Tongue (tissue), 1 donor: ENCODE measurements at regions not wholly inside any gene's neighbourhood (a gene's known extent, or its start where the extent isn't known, plus 50 kb on each side); places are given as distances from the start of the nearest gene placed in this dataset.

Experiments
- DNase-seq: peaks from one replicate; pipeline ENCODE4 v3.0.0-alpha.2; 2015

GRCh38 chr13:53204598-53204997, 176.0 kb downstream of the OLFM4 start:
- no peak for DNase-seq

GRCh38 chr13:53206455-53206854, 177.8 kb downstream of the OLFM4 start:
- DNase-seq: peak; percentile 8

DNA sequence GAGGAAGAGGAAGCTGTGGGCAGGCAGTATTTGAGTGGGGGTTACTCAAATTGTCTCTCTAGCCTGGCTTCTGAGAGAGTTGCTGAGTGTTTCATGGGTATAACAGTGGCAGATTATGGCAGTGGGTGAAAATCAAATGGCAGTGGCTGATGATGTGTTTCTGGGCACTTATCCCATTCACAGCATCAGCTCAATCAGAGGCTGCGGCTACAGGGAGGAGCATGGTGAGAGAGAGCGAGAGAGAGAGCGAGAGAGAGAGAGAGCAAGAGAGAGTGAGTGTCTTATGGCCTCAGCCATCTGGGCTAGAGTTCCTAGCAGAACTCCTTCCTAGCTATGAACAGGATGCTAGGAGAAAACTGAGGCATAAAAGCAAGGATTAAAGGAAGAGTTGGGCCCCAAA, 178.9 kb downstream of the OLFM4 start:
- no peak for DNase-seq

- DNase-seq: no peak
Measured at GRCh38 chr13:53214433-53214832, 185.8 kb downstream of the OLFM4 start.

- no peak for DNase-seq
Measured at GRCh38 chr13:53215563-53215962, 186.9 kb downstream of the OLFM4 start.

- no peak for DNase-seq
Measured at GRCh38 chr13:53216773-53217172, 188.2 kb downstream of the OLFM4 start.

- no peak for DNase-seq
Measured at GRCh38 chr13:53217194-53217593, 188.6 kb downstream of the OLFM4 start.

GRCh38 chr13:53220038-53220437, 191.4 kb downstream of the OLFM4 start:
- no peak for DNase-seq

GRCh38 chr13:53237696-53238095, 209.1 kb downstream of the OLFM4 start:
- no peak for DNase-seq

DNA sequence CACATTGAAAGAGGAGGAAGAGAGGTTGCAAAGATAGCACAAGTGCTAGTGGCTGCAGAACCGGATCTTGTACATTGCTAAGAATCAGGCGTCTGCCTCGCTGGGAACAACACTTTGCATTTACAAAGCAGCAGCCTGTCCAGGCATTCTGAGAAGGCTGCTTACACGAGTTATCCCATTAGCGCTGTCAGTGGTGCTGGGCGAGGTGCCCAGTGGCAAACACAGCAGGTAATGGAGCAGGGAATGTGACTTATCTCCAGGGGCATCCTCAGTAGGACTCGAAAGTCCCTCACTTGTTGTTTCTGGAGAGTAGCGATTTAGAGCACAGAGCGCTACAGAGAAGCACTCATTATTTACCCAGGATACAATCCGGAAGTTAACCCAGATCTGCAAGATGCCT, 209.6 kb downstream of the OLFM4 start:
- DNase-seq: peak; percentile 10

DNA sequence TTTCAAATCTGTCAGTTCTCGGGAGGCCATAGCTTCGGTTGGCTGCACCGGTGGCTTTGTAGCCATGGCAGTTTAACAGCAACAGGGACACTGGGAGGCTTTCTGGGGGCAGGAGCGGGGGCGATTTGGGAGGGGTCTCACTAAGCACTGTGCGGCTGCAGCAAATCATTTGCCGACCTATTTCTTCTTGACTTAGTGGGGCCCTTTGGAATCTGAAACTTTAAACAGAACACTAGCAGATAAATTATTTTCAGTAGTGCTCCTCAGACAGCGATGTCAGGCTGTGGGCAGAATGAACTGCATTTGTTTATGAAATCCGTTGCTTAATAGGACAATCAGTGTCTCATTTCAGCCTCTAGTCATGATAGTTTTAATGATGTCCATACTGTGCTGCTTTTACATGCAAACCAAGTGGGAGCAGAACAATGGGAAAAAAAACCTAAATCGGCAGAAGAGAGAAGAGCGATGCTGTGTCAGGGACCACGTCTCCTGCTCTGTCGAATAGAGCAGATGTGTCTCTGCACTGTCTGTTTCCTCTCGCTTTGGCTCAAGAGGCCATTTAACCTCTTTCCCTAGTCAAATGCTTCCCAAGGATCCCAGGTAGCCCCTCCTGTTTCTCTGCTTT, 211.9 kb downstream of the OLFM4 start:
- DNase-seq: no peak

GRCh38 chr13:53241891-53242348, 213.3 kb downstream of the OLFM4 start:
- peak; percentile 24 for DNase-seq

GRCh38 chr13:53249236-53249635, 220.6 kb downstream of the OLFM4 start:
- no peak for DNase-seq

- peak; percentile 92 for DNase-seq
Measured at GRCh38 chr13:53250272-53250875, 221.8 kb downstream of the OLFM4 start.

DNA sequence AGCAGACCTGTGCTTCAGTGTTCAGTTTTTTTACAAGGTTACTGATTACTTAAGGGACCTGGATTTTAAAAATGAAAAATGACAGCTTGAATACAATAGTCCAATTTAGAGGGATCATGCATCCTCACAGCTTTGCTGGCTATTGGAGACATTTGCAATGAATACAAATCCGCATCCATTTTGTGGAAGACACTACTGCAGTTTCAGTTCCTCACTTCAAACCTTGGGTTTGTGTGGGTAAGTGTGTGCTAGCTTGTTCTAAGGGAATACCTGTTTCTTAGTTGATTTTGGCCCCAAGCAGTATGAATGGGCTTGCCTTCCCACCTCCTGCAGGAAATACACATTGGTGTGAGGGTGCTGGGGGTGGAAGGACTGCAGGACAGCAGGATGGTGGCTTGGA, 222.4 kb downstream of the OLFM4 start:
- DNase-seq: no peak

DNA sequence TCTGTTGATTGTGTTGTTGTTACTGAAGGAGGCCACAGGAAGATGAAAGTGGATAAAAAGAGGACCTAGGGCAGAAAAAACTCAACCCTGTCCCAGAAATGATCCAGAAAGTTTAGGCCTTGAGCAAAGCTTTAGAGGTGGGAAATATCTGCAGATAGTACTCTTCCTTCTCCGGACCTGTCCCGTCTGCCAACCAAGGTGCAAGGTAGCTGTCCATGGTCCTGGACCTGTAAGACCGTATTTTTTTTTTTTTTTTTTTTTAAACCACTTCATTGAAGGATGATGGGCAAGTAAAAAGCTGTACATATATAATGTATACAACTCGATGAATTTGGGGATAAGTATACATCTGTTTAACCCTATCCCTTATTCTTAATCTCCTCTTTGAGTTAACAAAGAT, 225.9 kb downstream of the OLFM4 start:
- DNase-seq: peak; percentile 69

DNA sequence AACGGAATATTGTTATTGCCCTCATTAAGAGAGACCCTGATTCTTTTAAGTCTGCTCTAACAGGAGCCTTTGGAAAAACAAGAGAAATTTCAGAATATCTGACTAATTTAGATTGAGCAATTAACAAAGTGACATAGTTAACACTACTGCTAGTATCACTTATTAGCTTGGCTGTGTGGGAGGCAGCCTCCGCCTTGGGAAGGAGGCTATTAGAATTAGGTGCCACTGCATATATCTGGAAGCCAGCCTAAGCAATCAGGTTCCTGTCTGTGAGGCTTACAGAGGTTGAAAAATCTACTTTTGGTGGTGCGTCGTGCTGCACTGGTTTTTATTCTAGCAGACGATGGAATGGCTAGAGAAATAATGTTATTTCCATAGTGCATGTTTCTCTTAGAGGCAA, 227.2 kb downstream of the OLFM4 start:
- DNase-seq: no peak

GRCh38 chr13:53260594-53260993, 232.0 kb downstream of the OLFM4 start:
- no peak for DNase-seq

DNA sequence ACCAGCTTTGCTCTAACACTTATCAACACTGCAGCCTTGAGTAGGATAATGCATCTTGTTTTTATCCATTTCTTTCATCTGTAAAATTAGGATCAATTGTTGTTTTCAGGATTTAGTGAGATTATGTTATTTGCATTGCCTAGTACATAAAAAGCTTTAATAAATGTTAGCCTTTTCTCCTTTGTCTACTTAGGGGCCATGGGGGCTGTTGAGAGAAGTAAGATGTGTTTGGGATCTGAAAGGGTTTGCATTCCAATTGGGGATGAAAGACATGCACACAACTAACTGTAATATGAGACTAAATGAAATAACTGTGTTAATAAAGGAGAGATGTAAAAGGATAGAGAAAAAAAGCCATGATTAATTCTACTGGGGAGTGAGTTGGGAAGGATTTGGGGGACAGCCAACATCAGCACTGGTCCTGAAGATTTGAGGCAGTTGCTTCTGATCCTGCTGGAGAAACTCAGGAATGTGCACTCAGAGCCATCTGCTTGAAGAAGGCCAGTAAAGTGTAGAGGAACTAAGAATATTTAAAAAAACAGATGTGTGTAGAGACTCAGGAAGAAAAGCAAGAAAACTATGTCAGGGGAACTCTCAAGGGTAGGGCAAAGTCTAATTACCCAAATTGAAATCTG, 236.3 kb downstream of the OLFM4 start:
- DNase-seq: peak; percentile 22

GRCh38 chr13:53266757-53267156, 238.1 kb downstream of the OLFM4 start:
- DNase-seq: no peak

DNA sequence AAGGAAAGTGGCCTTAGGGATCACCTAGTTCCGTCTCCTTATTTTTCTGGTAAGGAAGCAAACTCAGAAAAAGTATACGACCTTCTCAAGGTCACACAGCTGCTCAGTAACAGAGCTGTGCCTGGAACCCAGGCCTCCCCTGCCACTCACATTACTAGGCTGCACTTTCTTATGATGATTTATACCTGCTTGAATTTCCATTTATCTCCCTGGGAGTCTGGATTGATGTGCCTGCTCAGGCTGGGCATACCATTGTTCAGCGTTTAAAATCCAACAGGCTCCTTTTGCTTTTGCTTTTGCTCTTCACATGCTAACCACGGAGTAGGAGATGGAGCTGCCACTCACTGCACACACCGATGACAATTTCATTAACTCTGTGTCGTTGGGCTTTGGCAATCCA, 241.0 kb downstream of the OLFM4 start:
- no peak for DNase-seq

GRCh38 chr13:53272873-53273272, 244.3 kb downstream of the OLFM4 start:
- no peak for DNase-seq

GRCh38 chr13:53276265-53276664, 247.7 kb downstream of the OLFM4 start:
- DNase-seq: no peak

- no peak for DNase-seq
Measured at GRCh38 chr13:53281677-53282076, 253.1 kb downstream of the OLFM4 start.
